Body of pancreas (tissue), 4 donors: ENCODE measurements at regions not wholly inside any gene's neighbourhood (a gene's known extent, or its start where the extent isn't known, plus 50 kb on each side); places are given as distances from the start of the nearest gene placed in this dataset.

Experiments
- ATAC-seq: fragments of 150-250 bp; one replicate; pipeline ENCODE4 v1.9.1; 2016
- DNase-seq, 4 donors: peaks; one replicate each; pipeline ENCODE4 v3.0.0-alpha.2; 2019
- H3K27ac ChIP-seq, 4 donors: fragments of 200-600 bp; sonication (generic); 1 replicate in 3 of 4; 2 replicates in 1 of 4; pipeline versions ENCODE4 v1.5.1 to v1.6.1; 2016 to 2019; ENCODE audit warnings: mild to moderate bottlenecking in 1 of 4, mixed read lengths in 1 of 4, moderate library complexity in 1 of 4
- H3K27me3 ChIP-seq, 2 donors: fragments of 200-600 bp; sonication (generic); one replicate each; pipeline ENCODE4 v1.6.0; 2016; ENCODE audit warnings: mild to moderate bottlenecking in 1 of 2
- H3K36me3 ChIP-seq, 2 donors: fragments of 200-600 bp; sonication (generic); replicated peaks in 1 of 2; 2 replicates each; pipeline ENCODE4 v1.5.1; 2016; ENCODE audit warnings: low read depth in 2 of 2; ENCODE audit not compliant: insufficient read depth in 1 of 2
- H3K4me1 ChIP-seq: fragments of 200-600 bp; sonication (generic); one replicate; pipeline ENCODE4 v1.6.0; 2016
- H3K4me3 ChIP-seq, 2 donors: fragments of 200-600 bp; sonication (generic); 1 replicate in 1 of 2; 2 replicates in 1 of 2; pipeline ENCODE4 v1.5.1; 2016 to 2019
- H3K9me3 ChIP-seq, 3 donors: fragments of 200-600 bp; sonication (generic); 1 replicate in 2 of 3; 2 replicates in 1 of 3; pipeline ENCODE4 v1.5.1; 2016
- CTCF ChIP-seq, 7 experiments: fragments of 450-650 bp in 4 of 7; fragments of 200-600 bp in 3 of 7; sonication (generic) in 3 of 7; IDR thresholded peaks; one replicate each; pipeline ENCODE4 v1.5.1; 2016 to 2019; ENCODE audit warnings: antibody characterized with exemption in 7 of 7
- POLR2A ChIP-seq, 3 donors: fragments of 450-650 bp; IDR thresholded peaks; one replicate each; pipeline ENCODE4 v1.6.1; 2016; ENCODE audit warnings: antibody characterized with exemption in 3 of 3, mild to moderate bottlenecking in 2 of 3
- WGBS, 2 donors: methylation state at CpG; one replicate each; pipeline ENCODE4 v1.1.5; 2017; 5-methylcytosine and 5-hydroxymethylcytosine counted together
- intact Hi-C: fragments of 100-400 bp; cut with DNase I; formaldehyde crosslinking; loops from one replicate; pipeline ENCODE4 v1.15.1; 2023

- WGBS, 2 donors = 77% methylated on average over 6 of the region's 6 CpGs
- Histone ChIP-seq H3K4me3 (no peak overlapping the region), H3K9me3 (no peaks in the 10 kb centered on the region), H3K27me3 (no peaks in the 10 kb centered on the region), H3K36me3 (no peaks in the 10 kb centered on the region), H3K27ac (no peak overlapping the region), H3K4me1 (no peaks in the 10 kb centered on the region)
- ATAC-seq (no peak), DNase-seq (no peak)
- intact Hi-C loops = no loop called here
- TF ChIP-seq POLR2A (IDR thresholded peaks at IDR 0.05) (no peak), CTCF (IDR thresholded peaks at IDR 0.05) (no peak)
These were observed 193.5 kb downstream of the SEC23IP start for GRCh38 chr10:120086066-120086465.

GRCh38 chr10:120087109-120087508, 194.6 kb downstream of the SEC23IP start:
- Histone ChIP-seq H3K36me3 (no peaks in the 10 kb centered on the region), H3K4me1 (no peaks in the 10 kb centered on the region), H3K9me3 (no peaks in the 10 kb centered on the region), H3K27me3 (no peaks in the 10 kb centered on the region), H3K27ac (no peak overlapping the region), H3K4me3 (no peak overlapping the region)
- DNase-seq (no peak), ATAC-seq (no peak)
- intact Hi-C loops = no loop called here
- WGBS, 2 donors = 59 to 69% methylated on average over 3 of the region's 3 CpGs
- TF ChIP-seq CTCF (IDR thresholded peaks at IDR 0.05) = no peak
- TF ChIP-seq POLR2A (IDR thresholded peaks at IDR 0.05) = no peak

GRCh38 chr10:120095875-120096274, 203.3 kb downstream of the SEC23IP start:
- intact Hi-C loops = no loop called here
- 40 to 41% methylated on average over 3 of the region's 3 CpGs for WGBS, 2 donors
- Histone ChIP-seq H3K4me3 (no peak overlapping the region), H3K9me3 (no peaks in the 10 kb centered on the region), H3K27me3 (no peaks in the 10 kb centered on the region), H3K4me1 (peaks cover 3% of the 10 kb centered on the region), H3K36me3 (no peaks in the 10 kb centered on the region), H3K27ac (no peak overlapping the region)
- no peak for DNase-seq
- TF ChIP-seq POLR2A (IDR thresholded peaks at IDR 0.05) (no peak), CTCF (IDR thresholded peaks at IDR 0.05) (no peak)
- ATAC-seq = no peak

- no peaks in the 10 kb centered on the region for H3K27me3 ChIP-seq
- no peaks in the 10 kb centered on the region for H3K9me3 ChIP-seq
- no peak overlapping the region for H3K4me3 ChIP-seq
- no peak for DNase-seq
- intact Hi-C loops = no loop called here
- ATAC-seq = no peak
- TF ChIP-seq CTCF (IDR thresholded peaks at IDR 0.05) (no peak), POLR2A (IDR thresholded peaks at IDR 0.05) (no peak)
- H3K36me3 ChIP-seq = no peaks in the 10 kb centered on the region
- H3K4me1 ChIP-seq = peaks cover 3% of the 10 kb centered on the region
- no peak overlapping the region for H3K27ac ChIP-seq
These were observed 205.2 kb downstream of the SEC23IP start for GRCh38 chr10:120097766-120098165.

GRCh38 chr10:120098232-120098930, 205.9 kb downstream of the SEC23IP start:
- no peaks in the 10 kb centered on the region for H3K9me3 ChIP-seq
- TF ChIP-seq POLR2A (IDR thresholded peaks at IDR 0.05) (no peak), CTCF (IDR thresholded peaks at IDR 0.05) (no peak)
- 52% methylated on average over 4 of the region's 4 CpGs for WGBS, 2 donors

More at GRCh38 chr10:120098232-120098930, 205.9 kb downstream of the SEC23IP start:
- peaks cover 3% of the 10 kb centered on the region for H3K4me1 ChIP-seq
- H3K27ac ChIP-seq = no peak overlapping the region
- DNase-seq (no peak), ATAC-seq (no peak)
- no peaks in the 10 kb centered on the region for H3K36me3 ChIP-seq
- no peaks in the 10 kb centered on the region for H3K27me3 ChIP-seq
- H3K4me3 ChIP-seq = no peak overlapping the region
- intact Hi-C loops = no loop called here
